ENCODE measurements at regions not wholly inside any gene's neighbourhood (a gene's known extent, or its start where the extent isn't known, plus 50 kb on each side); places are given as distances from the start of the nearest gene placed in this dataset.

DNA sequence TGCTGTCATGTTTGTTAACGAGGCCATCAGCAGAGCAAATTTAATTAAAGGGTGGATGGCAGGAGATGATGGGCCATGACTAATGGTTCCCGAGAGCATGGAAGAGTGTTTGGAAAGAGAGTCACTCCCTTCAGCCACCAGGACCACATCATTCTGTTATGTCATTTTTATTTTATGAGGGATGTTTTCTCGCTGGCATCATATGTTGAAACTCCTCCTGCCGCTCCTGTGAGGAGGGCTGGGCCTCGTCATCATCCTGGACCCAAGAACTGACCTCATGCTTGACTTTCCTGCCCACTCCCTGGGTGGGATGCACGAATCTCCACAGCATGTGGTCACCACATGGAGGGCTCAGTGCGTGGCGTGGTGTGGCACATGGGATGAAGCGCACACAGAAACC, 86.4 kb upstream of the FRMD1 start:
- DNase-seq (ENCODE audit: extremely low spot score): no peak
- POLR2A ChIA-PET: no interaction called here
- CTCF ChIA-PET: interaction anchor here (1.2 to 2.1 kb wide), 2 partner anchors 8 to 9 kb away, joined by 3 to 9 read pairs; no protein-coding TSS in a partner anchor
- TF ChIP-seq, protein P1, sequence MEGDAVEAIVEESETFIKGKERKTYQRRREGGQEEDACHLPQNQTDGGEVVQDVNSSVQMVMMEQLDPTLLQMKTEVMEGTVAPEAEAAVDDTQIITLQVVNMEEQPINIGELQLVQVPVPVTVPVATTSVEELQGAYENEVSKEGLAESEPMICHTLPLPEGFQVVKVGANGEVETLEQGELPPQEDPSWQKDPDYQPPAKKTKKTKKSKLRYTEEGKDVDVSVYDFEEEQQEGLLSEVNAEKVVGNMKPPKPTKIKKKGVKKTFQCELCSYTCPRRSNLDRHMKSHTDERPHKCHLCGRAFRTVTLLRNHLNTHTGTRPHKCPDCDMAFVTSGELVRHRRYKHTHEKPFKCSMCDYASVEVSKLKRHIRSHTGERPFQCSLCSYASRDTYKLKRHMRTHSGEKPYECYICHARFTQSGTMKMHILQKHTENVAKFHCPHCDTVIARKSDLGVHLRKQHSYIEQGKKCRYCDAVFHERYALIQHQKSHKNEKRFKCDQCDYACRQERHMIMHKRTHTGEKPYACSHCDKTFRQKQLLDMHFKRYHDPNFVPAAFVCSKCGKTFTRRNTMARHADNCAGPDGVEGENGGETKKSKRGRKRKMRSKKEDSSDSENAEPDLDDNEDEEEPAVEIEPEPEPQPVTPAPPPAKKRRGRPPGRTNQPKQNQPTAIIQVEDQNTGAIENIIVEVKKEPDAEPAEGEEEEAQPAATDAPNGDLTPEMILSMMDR (IDR thresholded peaks at IDR 0.05; ENCODE audit: control extremely low read depth, extremely low read depth, low read depth, missing control alignments): no peak

DNA sequence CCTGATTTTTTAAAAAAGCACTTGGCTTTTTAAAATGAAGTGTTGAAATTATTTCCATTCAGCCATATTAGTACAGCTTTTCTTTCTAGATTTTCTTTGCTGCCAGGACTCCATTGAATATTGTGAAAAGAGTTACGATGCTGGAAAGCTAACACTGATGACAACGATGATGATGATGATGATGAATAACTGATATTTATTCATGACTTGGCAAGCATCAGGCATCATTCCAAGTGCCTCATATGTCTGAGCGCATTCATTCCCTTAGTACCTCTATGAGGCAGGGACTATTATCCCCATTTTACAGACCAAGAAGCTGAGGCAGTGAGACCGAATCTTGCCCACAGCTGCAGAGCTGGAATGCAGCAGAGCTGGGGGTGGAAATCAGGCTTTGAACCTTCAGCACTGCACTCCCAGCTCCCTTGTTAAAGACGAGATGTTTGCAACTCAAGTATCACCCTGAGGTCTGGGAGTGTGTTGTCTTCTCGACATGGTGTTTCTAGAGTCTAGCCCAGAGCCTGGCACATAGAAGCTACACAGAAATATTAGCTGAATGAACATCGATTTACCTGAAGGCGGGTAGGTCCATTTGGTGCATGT, 85.5 kb upstream of the FRMD1 start:
- CTCF ChIA-PET: interaction anchor here (0.9 to 2.1 kb wide), 3 partner anchors 9 to 16 kb away, joined by 3 to 9 read pairs (median 3); no protein-coding TSS in a partner anchor
- no peak for DNase-seq (ENCODE audit: extremely low spot score)
- TF ChIP-seq, protein P1 (IDR thresholded peaks at IDR 0.05; ENCODE audit: control extremely low read depth, extremely low read depth, low read depth, missing control alignments): no peak
- POLR2A ChIA-PET: no interaction called here

GRCh38 chr6:168163096-168163731, 84.2 kb upstream of the FRMD1 start:
- TF ChIP-seq, protein P1 (IDR thresholded peaks at IDR 0.05; ENCODE audit: control extremely low read depth, extremely low read depth, low read depth, missing control alignments): no peak
- POLR2A ChIA-PET: no interaction called here
- DNase-seq (ENCODE audit: extremely low spot score): no peak
- CTCF ChIA-PET: interaction anchor here (1.5 to 2.1 kb wide), 2 partner anchors 10 to 25 kb away, joined by 3 to 9 read pairs; no protein-coding TSS in a partner anchor

DNA sequence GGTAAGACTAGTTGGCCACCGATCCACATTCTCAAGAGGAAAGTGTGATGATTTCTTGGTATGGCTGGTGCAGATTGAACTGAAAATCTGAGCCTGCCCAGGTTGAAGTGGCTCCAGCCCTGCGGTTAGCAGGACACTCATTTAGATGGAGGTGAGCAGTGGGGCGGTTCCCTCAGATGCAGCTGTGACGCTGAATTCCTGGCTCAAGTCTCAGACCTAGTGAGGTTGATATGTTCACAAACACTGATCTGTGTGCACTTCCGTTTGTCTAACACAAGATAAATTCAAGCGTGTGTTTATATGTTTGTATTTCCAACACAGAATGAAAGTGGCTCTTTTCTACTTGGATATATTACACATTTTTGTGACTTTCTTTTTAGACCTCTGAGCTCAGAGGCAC, 83.4 kb upstream of the FRMD1 start:
- ChIA-PET CTCF (interaction anchor here (1.5 kb wide), 1 partner anchor 24 kb away, joined by 3 read pairs; no protein-coding TSS in a partner anchor), POLR2A (no interaction called here)
- no peak for DNase-seq (ENCODE audit: extremely low spot score)
- TF ChIP-seq, protein P1 (IDR thresholded peaks at IDR 0.05; ENCODE audit: control extremely low read depth, extremely low read depth, low read depth, missing control alignments): no peak

DNA sequence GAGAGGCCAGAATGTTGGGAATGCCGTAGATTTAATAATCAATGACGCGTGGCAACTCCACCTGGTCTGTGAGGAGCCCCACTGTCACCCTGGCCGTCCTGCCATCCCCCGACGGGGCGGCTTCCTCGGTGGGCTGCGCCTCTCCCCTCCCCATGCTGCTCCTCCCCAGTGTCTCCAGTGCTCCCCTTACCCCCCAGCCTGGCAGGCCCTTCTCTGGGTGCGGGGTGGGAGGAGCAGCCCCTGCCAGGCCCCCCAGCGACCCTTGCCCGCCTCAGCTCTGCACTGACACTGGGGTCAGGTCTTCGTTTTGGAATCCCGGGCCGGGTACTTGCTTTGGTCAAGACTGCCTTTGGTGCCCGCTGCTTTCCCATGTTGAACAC, 82.3 kb upstream of the FRMD1 start:
- CTCF ChIA-PET: no interaction called here
- POLR2A ChIA-PET: no interaction called here
- TF ChIP-seq, protein P1 (IDR thresholded peaks at IDR 0.05; ENCODE audit: control extremely low read depth, extremely low read depth, low read depth, missing control alignments): no peak
- DNase-seq (ENCODE audit: extremely low spot score): no peak

DNA sequence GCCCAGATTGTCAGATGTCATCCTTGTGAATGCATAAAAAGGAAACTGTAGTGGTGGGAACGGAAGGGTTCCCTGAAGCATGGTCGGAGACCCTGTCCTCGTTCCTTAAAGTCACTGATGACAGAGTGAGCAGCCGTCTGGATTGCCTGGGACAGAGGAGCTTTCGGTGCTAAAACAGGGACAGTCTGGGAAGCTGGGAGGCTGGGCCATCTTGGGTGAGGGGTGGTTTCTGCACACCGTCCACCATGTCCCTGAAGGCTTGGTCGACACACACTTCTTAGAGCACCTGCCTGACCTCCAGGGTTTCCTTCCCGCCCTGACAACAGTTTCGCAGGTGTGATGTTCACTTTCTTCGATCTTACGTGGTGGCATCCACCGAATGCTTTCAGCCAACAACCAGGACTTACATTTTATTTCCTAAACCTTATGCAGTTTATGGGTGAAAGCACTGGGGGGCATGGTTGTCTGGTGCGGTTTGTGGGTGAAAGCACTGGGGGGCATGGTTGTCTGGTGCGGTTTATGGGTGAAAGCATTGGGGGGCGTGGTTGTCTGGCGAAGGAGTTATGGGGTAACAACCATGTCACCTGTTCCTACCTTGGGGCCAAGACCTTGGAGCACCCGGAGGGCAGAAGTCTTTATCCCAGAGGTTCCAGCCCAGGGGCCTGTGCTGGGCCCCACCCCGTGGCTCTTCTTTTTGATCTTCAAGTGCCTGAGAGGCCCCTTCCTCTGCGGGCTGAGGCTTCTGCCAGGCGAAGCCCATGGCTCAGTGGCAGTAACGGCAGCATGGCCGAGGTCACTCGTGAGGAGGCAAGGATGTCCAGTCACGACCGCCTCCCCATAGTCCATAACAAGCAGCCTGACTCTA, 81.7 kb upstream of the FRMD1 start:
- POLR2A ChIA-PET: no interaction called here
- TF ChIP-seq, protein P1 (IDR thresholded peaks at IDR 0.05; ENCODE audit: control extremely low read depth, extremely low read depth, low read depth, missing control alignments): no peak
- no peak for DNase-seq (ENCODE audit: extremely low spot score)
- CTCF ChIA-PET: no interaction called here

All from GM10248 (cell line).